Stimulated activated CD4-positive, alpha-beta T cell treated with anti-CD3 and anti-CD28 coated beads, Interleukin-12 subunit alpha, Interleukin-12 subunit beta, amount 100 ng/mL, for 4 hours (primary cell): ENCODE measurements at regions not wholly inside any gene's neighbourhood (a gene's known extent, or its start where the extent isn't known, plus 50 kb on each side); places are given as distances from the start of the nearest gene placed in this dataset.

Experiments used
- DNase-seq: peaks from one replicate; pipeline ENCODE4 v3.0.0-alpha.2; 2020

- no peak for DNase-seq
Observed at GRCh38 chr7:20952916-20953315, 166.2 kb upstream of the SP8 start.

- DNase-seq = no peak
Observed at GRCh38 chr7:20954711-20955619, 168.3 kb upstream of the SP8 start.

DNA sequence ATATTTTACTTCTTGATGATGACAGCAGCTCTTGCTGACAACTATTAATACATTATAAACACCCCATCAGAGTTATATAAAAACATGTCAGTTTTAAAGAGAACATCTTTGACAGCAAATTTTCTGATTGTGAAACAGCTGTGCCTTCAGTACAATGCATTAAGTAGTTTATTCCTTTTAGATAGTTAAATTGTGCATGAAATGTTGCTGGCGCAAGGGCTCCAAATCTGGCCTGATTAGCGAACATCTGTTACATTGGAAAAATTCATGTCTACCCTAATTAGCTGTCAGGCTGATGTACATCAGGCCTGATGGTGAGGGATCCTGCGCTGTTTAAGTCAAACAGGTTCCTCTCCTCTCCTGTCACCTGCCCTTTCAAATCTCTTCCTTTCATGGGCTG lies 171.9 kb upstream of the SP8 start:
- no peak for DNase-seq

DNA sequence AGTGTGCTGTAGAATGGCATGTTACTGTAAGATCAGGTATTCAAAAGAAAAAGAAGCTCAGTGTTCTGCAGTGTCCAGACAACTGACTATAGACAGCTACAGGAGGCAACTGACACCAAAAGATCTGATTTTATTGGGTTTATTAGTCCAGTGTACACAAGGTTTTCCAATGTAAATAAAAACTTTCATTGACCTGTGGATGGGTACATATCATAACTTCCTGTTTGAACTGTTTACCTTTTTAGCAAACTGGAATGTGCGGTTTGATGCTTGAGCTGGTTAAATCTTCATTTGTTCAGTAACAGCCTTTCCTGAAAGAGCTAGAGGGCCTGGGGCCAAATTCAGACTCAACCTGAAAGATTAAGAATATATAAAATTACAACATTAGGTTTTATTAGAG lies 172.6 kb upstream of the SP8 start:
- DNase-seq = no peak

GRCh38 chr7:20963556-20964280 lies 177.0 kb upstream of the SP8 start:
- DNase-seq = no peak

- no peak for DNase-seq
Observed at GRCh38 chr7:20964281-20964918, 177.7 kb upstream of the SP8 start.

DNA sequence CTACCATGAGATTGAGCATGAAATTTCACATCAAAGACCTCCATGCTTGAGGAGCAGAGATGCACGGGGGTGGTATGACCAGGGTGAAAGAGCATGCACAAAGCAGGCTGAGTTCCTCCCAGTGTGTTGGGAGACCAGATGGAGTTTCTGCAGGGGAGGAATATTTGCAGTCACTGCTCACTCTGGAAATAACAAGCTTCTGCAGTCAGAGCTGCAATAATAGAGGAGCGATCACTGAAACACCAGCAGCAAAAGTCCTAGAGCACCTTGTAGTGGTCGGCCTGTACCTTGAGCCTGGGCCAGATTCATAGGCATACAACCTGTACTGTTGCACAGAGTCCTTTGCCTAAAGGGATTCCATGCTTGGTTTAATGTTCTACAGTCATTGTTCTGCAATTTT lies 184.5 kb upstream of the SP8 start:
- DNase-seq = no peak

DNA sequence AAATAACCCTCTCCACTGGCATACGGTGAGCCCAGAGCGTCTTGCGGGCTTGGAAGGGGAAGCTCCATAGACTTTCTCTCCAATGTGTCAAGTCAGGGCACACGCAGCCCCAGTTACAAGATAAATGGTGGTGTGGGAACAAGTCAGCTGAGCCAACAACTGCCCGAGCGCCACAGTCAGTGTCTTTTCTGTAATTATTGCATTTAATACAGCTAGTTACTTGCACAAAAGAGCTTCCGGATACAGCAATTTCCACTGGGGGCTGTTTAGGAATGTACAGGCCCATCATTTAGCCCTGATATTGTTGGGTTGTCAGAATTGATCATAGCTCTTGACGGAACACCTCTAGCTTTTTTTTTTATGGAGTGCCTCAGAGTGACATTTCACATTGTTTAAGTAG lies 193.5 kb upstream of the SP8 start:
- no peak for DNase-seq

DNA sequence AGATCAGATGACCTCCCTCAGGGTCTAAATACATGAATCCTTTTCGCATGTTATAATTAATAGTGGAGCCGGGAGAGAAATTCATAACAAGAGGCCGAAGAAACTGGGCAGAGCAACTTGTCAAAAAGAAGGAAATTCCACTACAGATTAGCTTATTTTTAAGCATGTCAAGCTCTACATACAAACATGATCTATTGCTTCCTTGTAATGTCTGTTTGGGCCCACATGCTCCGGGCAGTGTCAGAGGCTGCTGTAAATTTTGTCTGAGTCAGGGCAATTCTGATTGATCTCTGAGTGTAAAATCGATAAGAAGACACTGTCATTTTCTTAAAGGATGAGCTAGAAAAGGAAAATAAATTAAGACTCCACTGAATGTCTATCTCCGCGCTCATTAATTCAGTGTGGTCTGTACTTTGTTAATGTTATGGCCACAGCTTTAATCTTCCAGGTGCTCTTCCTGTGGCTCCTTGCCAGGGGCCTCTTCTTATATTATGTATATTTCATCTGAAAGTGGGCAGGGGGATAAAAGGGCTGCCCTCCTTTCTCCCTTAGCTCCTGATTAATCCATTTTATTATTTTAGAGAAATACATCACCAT lies 194.1 kb upstream of the SP8 start:
- DNase-seq = no peak

DNA sequence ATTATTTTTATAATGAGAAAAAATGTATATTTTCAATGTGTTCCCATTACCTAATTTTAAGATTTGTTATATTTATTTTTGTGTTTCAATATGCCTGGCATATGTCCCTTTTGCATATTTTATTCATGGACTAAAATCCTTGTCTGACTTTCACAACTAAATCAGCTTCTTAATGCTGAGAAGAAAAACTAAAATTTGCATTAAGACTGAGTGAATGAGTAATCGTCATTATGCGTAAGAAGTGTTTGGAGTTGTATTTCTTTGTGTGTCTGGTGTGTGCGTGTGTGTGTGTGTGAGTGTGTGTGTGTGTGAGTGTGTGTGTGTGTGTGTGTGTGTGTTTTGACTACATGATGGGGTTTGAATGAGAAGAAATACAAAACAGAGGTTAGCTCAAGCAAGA lies 201.7 kb upstream of the SP8 start:
- DNase-seq = no peak

GRCh38 chr7:20991544-20991943 lies 204.9 kb upstream of the SP8 start:
- DNase-seq = no peak

GRCh38 chr7:20993693-20994092 lies 207.0 kb upstream of the SP8 start:
- no peak for DNase-seq

GRCh38 chr7:20998309-20998708 lies 211.6 kb upstream of the SP8 start:
- no peak for DNase-seq

GRCh38 chr7:21011153-21011552 lies 224.5 kb upstream of the SP8 start:
- DNase-seq = no peak

DNA sequence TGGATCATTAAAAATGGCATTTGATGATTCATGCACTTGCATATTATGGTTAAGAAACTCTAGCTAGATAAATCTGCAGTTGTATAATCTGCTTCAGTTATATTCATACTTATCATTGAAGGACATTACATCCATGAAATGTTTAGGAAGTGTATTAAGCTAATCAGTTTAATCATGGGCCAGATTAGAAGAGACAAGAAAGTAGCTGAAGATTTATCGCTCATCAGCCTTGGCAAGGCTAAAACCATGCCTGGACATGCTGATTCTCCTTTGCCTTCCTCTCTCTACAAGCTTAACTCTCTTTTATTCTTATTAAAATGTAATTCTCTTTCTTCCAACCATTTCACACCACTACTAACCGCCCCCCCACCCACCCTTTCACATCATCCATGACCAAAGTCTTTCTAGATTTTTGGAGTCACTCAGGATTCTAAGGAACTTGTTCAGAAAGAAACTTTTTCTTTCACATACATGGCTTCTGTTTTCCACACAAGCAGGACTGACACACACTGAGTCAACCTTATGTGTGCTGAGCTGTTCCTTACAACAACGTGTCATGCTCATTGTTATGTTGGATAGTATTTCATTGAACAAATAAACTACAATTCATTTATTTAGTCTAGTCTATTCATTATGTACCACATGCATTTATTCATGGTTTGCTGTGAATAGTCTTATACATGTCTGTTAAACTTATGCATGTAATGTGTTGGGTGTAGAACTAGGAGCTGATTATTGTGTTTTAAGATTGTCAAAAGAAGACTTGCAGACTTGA lies 227.3 kb upstream of the SP8 start:
- no peak for DNase-seq

- no peak for DNase-seq
Observed at GRCh38 chr7:21020667-21021066, 234.0 kb upstream of the SP8 start.

DNA sequence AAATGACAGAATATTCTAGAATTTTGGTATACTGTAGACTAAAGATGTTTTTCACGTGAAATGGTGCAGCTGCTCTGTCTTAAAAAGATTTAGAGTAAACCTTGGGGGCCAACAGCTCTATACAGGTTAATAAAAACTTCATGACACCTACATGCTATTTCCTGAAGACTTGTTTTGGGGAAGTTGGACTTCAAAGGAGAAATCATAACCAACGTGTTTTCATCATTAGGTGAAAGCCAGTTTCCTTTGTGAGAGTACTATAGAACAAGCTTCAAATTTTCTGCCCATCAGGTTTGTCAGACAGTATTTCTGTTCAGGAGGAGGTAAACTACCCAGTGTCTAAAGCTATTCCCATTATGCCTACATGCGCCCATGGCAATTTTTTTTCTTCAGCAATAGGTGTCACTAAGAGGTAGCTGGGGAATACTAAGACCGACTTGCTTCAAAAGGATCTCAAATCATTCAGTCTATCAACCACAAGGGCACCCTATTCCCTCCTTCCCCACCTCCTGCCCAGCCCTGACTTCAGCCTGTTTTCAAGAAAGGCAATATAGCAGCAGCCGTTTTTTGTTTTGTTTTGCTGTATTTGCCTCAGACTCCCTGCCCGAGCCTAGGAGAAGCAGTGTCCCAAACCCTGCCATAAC lies 237.3 kb upstream of the SP8 start:
- no peak for DNase-seq

GRCh38 chr7:21024485-21024867 lies 237.8 kb upstream of the SP8 start:
- no peak for DNase-seq

DNA sequence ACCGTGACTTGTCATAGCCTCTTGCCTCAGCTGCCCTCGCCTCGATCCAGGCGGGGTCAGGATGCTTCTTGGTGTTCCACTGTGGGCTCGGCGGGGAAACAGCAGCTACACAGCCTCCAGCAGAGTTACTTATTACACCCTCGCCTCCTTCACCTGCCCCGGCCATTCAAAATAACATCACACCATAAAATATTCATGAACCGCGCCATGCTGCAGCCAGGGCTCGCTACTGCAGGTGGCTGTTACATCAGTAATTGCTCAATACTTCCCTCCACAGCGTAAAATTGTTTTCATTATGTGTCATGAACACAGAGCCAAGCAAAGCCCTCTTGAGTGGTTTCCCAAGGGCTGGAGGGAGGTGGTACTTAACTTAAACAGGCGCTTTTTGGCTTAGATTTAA lies 241.5 kb upstream of the SP8 start:
- DNase-seq = no peak

DNA sequence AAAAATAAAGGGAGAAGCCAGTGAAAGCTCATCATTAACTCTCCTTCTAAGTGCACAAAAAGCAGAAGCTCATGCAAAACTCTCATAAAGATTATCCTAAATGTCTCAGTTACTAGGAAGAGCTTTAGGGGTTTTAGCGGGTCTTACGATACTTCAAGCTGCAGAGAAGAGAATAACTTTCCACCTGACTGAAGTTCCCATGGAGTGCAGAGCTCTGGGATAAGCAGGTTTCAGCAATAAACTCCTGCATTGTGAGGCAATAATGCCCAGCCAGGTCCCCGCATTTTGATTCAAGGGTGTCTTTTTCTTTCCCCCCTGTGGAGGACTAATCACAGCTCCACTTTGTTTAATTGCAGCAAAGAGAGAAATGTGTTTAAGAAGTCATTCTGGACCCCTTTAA lies 241.9 kb upstream of the SP8 start:
- DNase-seq = no peak

- no peak for DNase-seq
Observed at GRCh38 chr7:21029006-21029405, 242.3 kb upstream of the SP8 start.

DNA sequence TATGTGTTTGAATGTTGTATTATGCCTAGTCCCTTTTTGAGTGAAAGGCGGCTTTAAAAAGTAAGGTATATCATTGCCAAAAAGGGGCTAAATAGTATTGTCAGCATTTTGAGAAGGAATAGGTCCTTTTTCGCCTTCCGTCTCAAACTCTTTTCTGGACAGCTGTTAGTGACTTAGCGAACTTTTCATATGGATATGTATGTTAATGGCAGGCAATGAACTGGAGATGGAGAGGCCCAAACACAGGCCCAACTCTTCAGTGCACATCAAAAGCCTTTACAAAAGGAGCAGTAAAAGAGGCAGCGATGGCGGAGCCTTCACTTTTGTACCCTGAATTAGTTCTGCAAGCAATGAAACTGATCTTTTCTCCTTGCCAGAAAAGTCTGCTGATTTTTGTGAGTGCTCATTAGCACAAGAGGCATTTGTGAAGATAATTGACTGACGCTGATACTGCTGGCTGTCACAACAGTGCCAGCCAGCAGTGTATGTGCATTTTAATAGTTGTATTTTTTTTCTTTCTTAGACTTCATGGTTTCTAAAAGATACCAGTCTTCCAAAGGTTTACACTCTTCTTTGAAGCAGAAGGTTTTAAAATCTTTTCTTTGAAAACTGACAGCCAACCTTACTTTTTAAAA lies 243.7 kb upstream of the SP8 start:
- no peak for DNase-seq
